GM12878 (cell line): ENCODE measurements at regions not wholly inside any gene's neighbourhood (a gene's known extent, or its start where the extent isn't known, plus 50 kb on each side); places are given as distances from the start of the nearest gene placed in this dataset.

Experiments
- ATAC-seq: fragments of 200-7000 bp; cut with Tn5 transposase; 3 replicates; pipeline ENCODE4 v1.9.1; 2020; ENCODE audit warnings: mild to moderate bottlenecking, moderate library complexity
- BruUV-seq: library from RNA; stranded (reverse); fragments of 400-500 nt; replicated peaks from 2 replicates; lab custom pipeline; 2021; lab: Mats Ljungman, UMichigan
- CTCF ChIA-PET: fragments of 300-600 bp; sonication (Branson Sonifier 250); formaldehyde crosslinking; extraction: SDS; loops from one replicate; lab custom pipeline; 2021; ENCODE audit warnings: inconsistent platforms; lab: Yijun Ruan, JAX
- POLR2A ChIA-PET: fragments of 350-600 bp; formaldehyde crosslinking; extraction: SDS; loops from one replicate; lab custom pipeline; 2021; ENCODE audit warnings: inconsistent platforms; lab: Charles Lee
- RAD21 ChIA-PET: fragments of 300-600 bp; sonication (Branson Sonifier 250); formaldehyde crosslinking; loops from one replicate; lab custom pipeline; 2023; ENCODE audit warnings: antibody characterized with exemption; ENCODE audit not compliant: unreplicated experiment; lab: Charles Lee
- SMC1A ChIA-PET: fragments of 300-600 bp; sonication (Branson Sonifier 250); formaldehyde crosslinking; loops from one replicate; lab custom pipeline; 2023; ENCODE audit not compliant: unreplicated experiment, uncharacterized antibody; lab: Charles Lee
- DNase-seq: peaks from one replicate; pipeline ENCODE4 v3.0.0-alpha.2; 2011; ENCODE audit warnings: low read depth, low spot score
- FAIRE-seq: peaks from 3 replicates; lab custom pipeline; 2011; peaks lifted over from hg19 to GRCh38; lab: Jason Lieb, UNC
- H2AFZ ChIP-seq: 2 replicates; pipeline ENCODE4 v1.6.0; 2011; ENCODE audit warnings: low read depth, low read length, control low read depth; ENCODE audit not compliant: control insufficient read depth
- H3K27ac ChIP-seq: 2 replicates; pipeline ENCODE4 v1.5.1; 2011; ENCODE audit warnings: control low read depth; ENCODE audit not compliant: control insufficient read depth, insufficient read depth
- H3K27me3 ChIP-seq, 2 experiments: replicated peaks in 1 of 2; 2 replicates each; pipeline versions ENCODE4 v1.6.0 to v1.6.1; 2011; ENCODE audit warnings: low read length in 1 of 2; ENCODE audit not compliant: control insufficient read depth in 2 of 2, insufficient read depth in 2 of 2
- H3K36me3 ChIP-seq, 2 experiments: 2 replicates each; pipeline ENCODE4 v1.5.1; 2011; ENCODE audit warnings: low read length in 1 of 2; ENCODE audit not compliant: control insufficient read depth in 2 of 2, insufficient read depth in 2 of 2
- H3K4me1 ChIP-seq: 2 replicates; pipeline ENCODE4 v1.6.1; 2011; ENCODE audit warnings: mild to moderate bottlenecking, low read length, moderate library complexity, mixed read lengths; ENCODE audit not compliant: control insufficient read depth, insufficient read depth
- H3K4me2 ChIP-seq: 2 replicates; pipeline ENCODE4 v1.6.0; 2011; ENCODE audit warnings: control low read depth; ENCODE audit not compliant: control insufficient read depth, insufficient read depth
- H3K4me3 ChIP-seq: fragments of 200-600 bp; sonication (generic); 2 replicates; pipeline ENCODE4 v1.5.1; 2016
- H3K79me2 ChIP-seq: 2 replicates; pipeline ENCODE4 v1.6.0; 2011; ENCODE audit warnings: low read length; ENCODE audit not compliant: control insufficient read depth, insufficient read depth
- H3K9ac ChIP-seq: 2 replicates; pipeline ENCODE4 v1.8.0; 2011; ENCODE audit warnings: low read length, control low read depth, mixed read lengths; ENCODE audit not compliant: control insufficient read depth, insufficient read depth
- H3K9me3 ChIP-seq: replicated peaks from 3 replicates; pipeline ENCODE4 v1.5.1; 2011; ENCODE audit warnings: mild to moderate bottlenecking, low read length; ENCODE audit not compliant: control insufficient read depth, insufficient read depth
- H4K20me1 ChIP-seq: 2 replicates; pipeline ENCODE4 v1.6.0; 2011; ENCODE audit not compliant: control insufficient read depth, insufficient read depth
- BCLAF1 ChIP-seq: fragments of 450-650 bp; IDR thresholded peaks from 2 replicates; pipeline ENCODE4 v1.6.1; 2017; ENCODE audit warnings: antibody characterized with exemption, mild to moderate bottlenecking, moderate library complexity
- CBFB ChIP-seq: IDR thresholded peaks from 2 replicates; pipeline ENCODE4 v1.6.1; 2016; ENCODE audit warnings: antibody characterized with exemption, low read depth
- CHD4 ChIP-seq: fragments of 200-600 bp; sonication (generic); IDR thresholded peaks from 2 replicates; pipeline ENCODE4 v1.6.1; 2016; ENCODE audit warnings: mild to moderate bottlenecking
- CREM ChIP-seq: IDR thresholded peaks from 2 replicates; pipeline ENCODE4 v1.6.1; 2014; ENCODE audit warnings: antibody characterized with exemption, low read depth
- CUX1 ChIP-seq: IDR thresholded peaks from 2 replicates; pipeline ENCODE4 v1.6.1; 2012; ENCODE audit warnings: improper control_type of control experiment, low read depth, low read length; ENCODE audit not compliant: insufficient replicate concordance
- ETV6 ChIP-seq, 2 experiments: fragments of 450-650 bp in 1 of 2; IDR thresholded peaks in 1 of 2; conservative IDR thresholded peaks in 1 of 2; 2 replicates each; pipeline ENCODE4 v1.6.1; 2014; ENCODE audit warnings: antibody characterized with exemption in 1 of 2, borderline replicate concordance in 1 of 2, low read depth in 1 of 2, mild to moderate bottlenecking in 1 of 2, moderate library complexity in 1 of 2
- FOXK2 ChIP-seq: fragments of 450-650 bp; IDR thresholded peaks from 2 replicates; pipeline ENCODE4 v1.6.1; 2017; ENCODE audit warnings: mild to moderate bottlenecking, moderate library complexity
- KAT2A ChIP-seq: conservative IDR thresholded peaks from 2 replicates; pipeline ENCODE4 v1.6.1; 2011; ENCODE audit warnings: low read depth, low read length; ENCODE audit not compliant: control insufficient read depth
- POLR2AphosphoS2 ChIP-seq: IDR thresholded peaks from 2 replicates; pipeline ENCODE4 v1.6.1; 2011; ENCODE audit warnings: low read depth, mild to moderate bottlenecking, low read length, improper control_type of control experiment, moderate library complexity
- TAF1 ChIP-seq: IDR thresholded peaks from 2 replicates; pipeline ENCODE4 v1.6.1; 2011; ENCODE audit warnings: mild to moderate bottlenecking, low read depth, low read length, borderline replicate concordance
- ZSCAN29 ChIP-seq: fragments of 450-650 bp; IDR thresholded peaks from 2 replicates; pipeline ENCODE4 v1.6.1; 2017; ENCODE audit warnings: mild to moderate bottlenecking, moderate library complexity
- WGBS: methylation state at CpG from one replicate; pipeline ENCODE4 v1.1.6; 2016; ENCODE audit warnings: low lambda C conversion rate; ENCODE audit not compliant: insufficient replicate concordance, insufficient coverage; ENCODE audit errors: missing lambda C conversion rate; 5-methylcytosine and 5-hydroxymethylcytosine counted together
- in situ Hi-C: fragments of 300-500 bp; cut with MboI; formaldehyde crosslinking; loops from 9 replicates; pipeline ENCODE4 v1.14.3; 2018; ENCODE audit warnings: mixed read lengths
- intact Hi-C: fragments of 100-400 bp; cut with micrococcal nuclease; formaldehyde crosslinking; loops from one replicate; pipeline ENCODE4 v1.14.2; 2022; ENCODE audit not compliant: unreplicated experiment
- TF ChIP-seq, protein P1 (sequence below): fragments of 450-650 bp; IDR thresholded peaks from 2 replicates; pipeline ENCODE4 v1.6.1; 2017; ENCODE audit warnings: mild to moderate bottlenecking, moderate library complexity

DNA sequence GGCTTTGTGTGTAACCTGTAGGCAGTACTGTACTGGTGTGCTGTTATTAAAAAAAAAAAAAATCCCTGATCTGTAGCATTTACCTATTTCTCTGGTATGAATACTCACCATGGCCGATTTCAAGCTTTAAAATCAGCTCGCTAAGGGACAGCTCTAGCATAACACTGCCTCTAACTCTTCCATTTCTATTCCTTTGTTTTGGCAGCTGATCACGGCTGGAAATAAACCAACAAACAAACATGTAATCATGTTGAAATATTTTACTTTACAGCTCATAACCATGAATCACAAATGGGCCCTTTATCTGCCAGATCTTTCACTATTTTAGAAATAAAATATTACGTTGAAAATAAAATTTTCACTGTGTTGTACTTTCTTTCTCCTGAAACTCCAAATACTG is 60.5 kb upstream of the IL15 start:
- intact Hi-C loops (no loop called here), in situ Hi-C loops (no loop called here)
- Histone ChIP-seq H3K9ac (no peak overlapping the region), H3K4me3 (no peak overlapping the region), H3K27ac (no peak overlapping the region), H3K79me2 (no peaks in the 10 kb centered on the region), H3K4me1 (no peaks in the 10 kb centered on the region), H2AFZ (no peak overlapping the region), H3K27me3 (no peaks in the 10 kb centered on the region), H3K4me2 (no peak overlapping the region), H4K20me1 (no peaks in the 10 kb centered on the region), H3K36me3 (no peaks in the 10 kb centered on the region), H3K9me3 (no peaks in the 10 kb centered on the region)
- DNase-seq = no peak
- 58% methylated on average over 4 of the region's 4 CpGs for WGBS
- CTCF ChIA-PET = interaction anchor here (0.6 to 1.0 kb wide), 3 partner anchors 14 to 120 kb away, joined by 3 read pairs; no protein-coding TSS in a partner anchor
- POLR2A ChIA-PET = no interaction called here
- ATAC-seq = no peak
- SMC1A ChIA-PET = no interaction called here
- no TSS peak for BruUV-seq
- RAD21 ChIA-PET = no interaction called here
- FAIRE-seq = no peak
- TF ChIP-seq TAF1 (no peak), ETV6 (conservative IDR thresholded peaks at IDR 0.05 in 1 of 2, IDR thresholded peaks at IDR 0.05 in 1 of 2; ENCODE audit: borderline replicate concordance in 1 of 2, low read depth in 1 of 2) (no peak), CREM (no peak), FOXK2 (no peak), BCLAF1 (no peak), CBFB (no peak), CHD4 (no peak), ZSCAN29 (no peak), KAT2A (no peak), POLR2AphosphoS2 (no peak), CUX1 (no peak)
- TF ChIP-seq, protein P1, sequence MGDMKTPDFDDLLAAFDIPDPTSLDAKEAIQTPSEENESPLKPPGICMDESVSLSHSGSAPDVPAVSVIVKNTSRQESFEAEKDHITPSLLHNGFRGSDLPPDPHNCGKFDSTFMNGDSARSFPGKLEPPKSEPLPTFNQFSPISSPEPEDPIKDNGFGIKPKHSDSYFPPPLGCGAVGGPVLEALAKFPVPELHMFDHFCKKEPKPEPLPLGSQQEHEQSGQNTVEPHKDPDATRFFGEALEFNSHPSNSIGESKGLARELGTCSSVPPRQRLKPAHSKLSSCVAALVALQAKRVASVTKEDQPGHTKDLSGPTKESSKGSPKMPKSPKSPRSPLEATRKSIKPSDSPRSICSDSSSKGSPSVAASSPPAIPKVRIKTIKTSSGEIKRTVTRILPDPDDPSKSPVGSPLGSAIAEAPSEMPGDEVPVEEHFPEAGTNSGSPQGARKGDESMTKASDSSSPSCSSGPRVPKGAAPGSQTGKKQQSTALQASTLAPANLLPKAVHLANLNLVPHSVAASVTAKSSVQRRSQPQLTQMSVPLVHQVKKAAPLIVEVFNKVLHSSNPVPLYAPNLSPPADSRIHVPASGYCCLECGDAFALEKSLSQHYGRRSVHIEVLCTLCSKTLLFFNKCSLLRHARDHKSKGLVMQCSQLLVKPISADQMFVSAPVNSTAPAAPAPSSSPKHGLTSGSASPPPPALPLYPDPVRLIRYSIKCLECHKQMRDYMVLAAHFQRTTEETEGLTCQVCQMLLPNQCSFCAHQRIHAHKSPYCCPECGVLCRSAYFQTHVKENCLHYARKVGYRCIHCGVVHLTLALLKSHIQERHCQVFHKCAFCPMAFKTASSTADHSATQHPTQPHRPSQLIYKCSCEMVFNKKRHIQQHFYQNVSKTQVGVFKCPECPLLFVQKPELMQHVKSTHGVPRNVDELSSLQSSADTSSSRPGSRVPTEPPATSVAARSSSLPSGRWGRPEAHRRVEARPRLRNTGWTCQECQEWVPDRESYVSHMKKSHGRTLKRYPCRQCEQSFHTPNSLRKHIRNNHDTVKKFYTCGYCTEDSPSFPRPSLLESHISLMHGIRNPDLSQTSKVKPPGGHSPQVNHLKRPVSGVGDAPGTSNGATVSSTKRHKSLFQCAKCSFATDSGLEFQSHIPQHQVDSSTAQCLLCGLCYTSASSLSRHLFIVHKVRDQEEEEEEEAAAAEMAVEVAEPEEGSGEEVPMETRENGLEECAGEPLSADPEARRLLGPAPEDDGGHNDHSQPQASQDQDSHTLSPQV = no peak
